Stomach (tissue), 8 donors: ENCODE measurements at regions not wholly inside any gene's neighbourhood (a gene's known extent, or its start where the extent isn't known, plus 50 kb on each side); places are given as distances from the start of the nearest gene placed in this dataset.
A peak's percentile ranks its signal among the peaks of the same experiment; 100 is the strongest.

Experiments used
- DNase-seq, 2 donors: peaks; one replicate each; pipeline versions ENCODE4 v3.0.0 to v3.0.0-alpha.2; 2013 to 2019
- H3K27ac ChIP-seq, 5 donors: fragments of 200-600 bp in 4 of 5; sonication (generic) in 4 of 5; one replicate each; pipeline ENCODE4 v1.5.1; 2013 to 2019; ENCODE audit warnings: mild to moderate bottlenecking in 1 of 5, moderate library complexity in 1 of 5
- H3K27me3 ChIP-seq, 3 donors: fragments of 200-600 bp; sonication (generic); one replicate each; pipeline ENCODE4 v1.5.1; 2017 to 2019; ENCODE audit warnings: mixed run types in 1 of 3
- H3K36me3 ChIP-seq, 4 donors: fragments of 200-600 bp; sonication (generic); 1 replicate in 3 of 4; 2 replicates in 1 of 4; pipeline ENCODE4 v1.5.1; 2016 to 2019
- H3K4me1 ChIP-seq, 4 donors: fragments of 200-600 bp; sonication (generic); one replicate each; pipeline ENCODE4 v1.5.1; 2016 to 2019
- H3K4me3 ChIP-seq, 4 donors: fragments of 200-600 bp; sonication (generic) in 3 of 4; one replicate each; pipeline ENCODE4 v1.5.1; 2016 to 2019; ENCODE audit warnings: mild to moderate bottlenecking in 1 of 4
- H3K9me3 ChIP-seq, 4 donors: fragments of 200-600 bp; sonication (generic); one replicate each; pipeline ENCODE4 v1.5.1; 2016 to 2019
- CTCF ChIP-seq, 7 experiments: fragments of 450-650 bp in 4 of 7; fragments of 200-600 bp in 3 of 7; sonication (generic) in 3 of 7; IDR thresholded peaks; one replicate each; pipeline ENCODE4 v1.5.1; 2016 to 2019; ENCODE audit warnings: antibody characterized with exemption in 7 of 7, control low read depth in 2 of 7, mild to moderate bottlenecking in 1 of 7
- EP300 ChIP-seq: sonication (generic); formaldehyde crosslinking; IDR thresholded peaks from one replicate; pipeline ENCODE4 v1.6.1; 2017; ENCODE audit warnings: antibody characterized with exemption
- POLR2A ChIP-seq, 4 donors: fragments of 450-650 bp; IDR thresholded peaks; one replicate each; pipeline ENCODE4 v1.6.1; 2016; ENCODE audit warnings: antibody characterized with exemption in 4 of 4, control low read depth in 2 of 4, mild to moderate bottlenecking in 1 of 4, moderate library complexity in 1 of 4
- POLR2AphosphoS5 ChIP-seq, 3 donors: sonication (generic); formaldehyde crosslinking; IDR thresholded peaks; one replicate each; pipeline ENCODE4 v1.6.1; 2016; ENCODE audit warnings: antibody characterized with exemption in 3 of 3
- WGBS, 5 donors: extraction: QIAGEN DNeasy Blood & Tissue Kit in 3 of 5; methylation state at CpG; one replicate each; pipeline versions ENCODE4 v1.1.5 to v1.1.7; 2013 to 2018; 5-methylcytosine and 5-hydroxymethylcytosine counted together
- intact Hi-C: fragments of 100-400 bp; cut with DNase I; formaldehyde crosslinking; loops from one replicate; pipeline ENCODE4 v1.15.1; 2023; ENCODE audit warnings: low total_unique reads
- donor health status: healthy with polysubstance abuse.
- donor health status: Bipolar disorder and iron deficiency.
- donor health status: healthy.

GRCh38 chr2:64273524-64274398 lies 129.5 kb upstream of the PELI1 start:
- 29 to 40% (median 37%) methylated on average over 6 of the region's 6 CpGs for WGBS, 5 donors
- Histone ChIP-seq H3K4me1 (peaks cover 11 to 42% (median 29%) of the 10 kb centered on the region in 4 donors), H3K27ac (peak overlapping the region; percentile 61 to 85 (median 77)), H3K9me3 (no peaks in the 10 kb centered on the region), H3K27me3 (no peaks in the 10 kb centered on the region), H3K36me3 (no peaks in the 10 kb centered on the region), H3K4me3 (peak overlapping the region in 2 of 4 donors; percentile 14 to 22)
- no peak for TF ChIP-seq POLR2A (IDR thresholded peaks at IDR 0.05)
- TF ChIP-seq CTCF (IDR thresholded peaks at IDR 0.05), result no peak
- peak in 1 of 3 donors; percentile 37 for TF ChIP-seq POLR2AphosphoS5 (IDR thresholded peaks at IDR 0.05)
- TF ChIP-seq EP300, result no peak
- intact Hi-C loops, result no loop called here
- peak; percentile 33 to 48 for DNase-seq

GRCh38 chr2:64274399-64275173 lies 130.4 kb upstream of the PELI1 start:
- H3K27ac ChIP-seq, result peak overlapping the region; percentile 61 to 85 (median 77)
- WGBS, 5 donors, result 48 to 73% (median 59%) methylated on average over 2 of the region's 2 CpGs
- peak overlapping the region in 2 of 4 donors; percentile 14 to 22 for H3K4me3 ChIP-seq
- peaks cover 11 to 42% (median 29%) of the 10 kb centered on the region in 4 donors for H3K4me1 ChIP-seq
- intact Hi-C loops, result no loop called here
- no peaks in the 10 kb centered on the region for H3K36me3 ChIP-seq
- H3K9me3 ChIP-seq, result no peaks in the 10 kb centered on the region
- TF ChIP-seq POLR2A (IDR thresholded peaks at IDR 0.05) (no peak), CTCF (IDR thresholded peaks at IDR 0.05) (no peak)
- H3K27me3 ChIP-seq, result no peaks in the 10 kb centered on the region
- peak in 1 of 2 donors; percentile 40 for DNase-seq

- intact Hi-C loops, result no loop called here
- H3K27me3 ChIP-seq, result no peaks in the 10 kb centered on the region
- no peaks in the 10 kb centered on the region for H3K9me3 ChIP-seq
- H3K4me3 ChIP-seq, result no peak overlapping the region
- no peak for DNase-seq
- no peaks in the 10 kb centered on the region for H3K36me3 ChIP-seq
- peak overlapping the region in 2 of 5 donors; percentile 84 to 85 for H3K27ac ChIP-seq
- peaks cover 11 to 42% (median 29%) of the 10 kb centered on the region in 4 donors for H3K4me1 ChIP-seq
- TF ChIP-seq CTCF (IDR thresholded peaks at IDR 0.05) (no peak), EP300 (no peak), POLR2A (IDR thresholded peaks at IDR 0.05) (no peak), POLR2AphosphoS5 (IDR thresholded peaks at IDR 0.05) (no peak)
Measured at GRCh38 chr2:64275174-64275466, 130.9 kb upstream of the PELI1 start.

- peak overlapping the region in 2 of 5 donors; percentile 60 to 62 for H3K27ac ChIP-seq
- intact Hi-C loops, result no loop called here
- WGBS, 5 donors, result 82 to 100% (median 97%) methylated on average over 3 of the region's 3 CpGs
Measured at GRCh38 chr2:64276417-64277095, 132.3 kb upstream of the PELI1 start.

More at GRCh38 chr2:64276417-64277095, 132.3 kb upstream of the PELI1 start:
- no peak overlapping the region for H3K4me3 ChIP-seq
- H3K4me1 ChIP-seq, result peaks cover 11 to 42% (median 29%) of the 10 kb centered on the region in 4 donors
- TF ChIP-seq POLR2AphosphoS5 (IDR thresholded peaks at IDR 0.05) (no peak), POLR2A (IDR thresholded peaks at IDR 0.05) (no peak), CTCF (IDR thresholded peaks at IDR 0.05) (no peak), EP300 (no peak)
- DNase-seq, result no peak
- no peaks in the 10 kb centered on the region for H3K9me3 ChIP-seq
- no peaks in the 10 kb centered on the region for H3K27me3 ChIP-seq
- H3K36me3 ChIP-seq, result no peaks in the 10 kb centered on the region
